H1 (cell line): ENCODE measurements at regions not wholly inside any gene's neighbourhood (a gene's known extent, or its start where the extent isn't known, plus 50 kb on each side); places are given as distances from the start of the nearest gene placed in this dataset.

Experiments used
- CTCF ChIA-PET: fragments of 300-600 bp; sonication (Branson Sonifier 250); formaldehyde crosslinking; loops from one replicate; lab custom pipeline; 2021; ENCODE audit not compliant: partially characterized antibody; lab: Charles Lee
- POLR2A ChIA-PET: fragments of 300-600 bp; sonication (Branson Sonifier 250); formaldehyde crosslinking; loops from one replicate; lab custom pipeline; 2021; ENCODE audit warnings: inconsistent platforms; ENCODE audit not compliant: partially characterized antibody; lab: Charles Lee
- DNase-seq, 2 experiments: peaks; one replicate each; pipeline versions ENCODE4 v3.0.0 to v3.0.0-alpha.2; 2010 to 2022; ENCODE audit warnings: low spot score in 2 of 2, low read depth in 1 of 2, mixed read lengths in 1 of 2
- FAIRE-seq: peaks from 2 replicates; lab custom pipeline; 2011; peaks lifted over from hg19 to GRCh38; lab: Jason Lieb, UNC
- H2AFZ ChIP-seq: 2 replicates; pipeline ENCODE4 v1.8.1; 2012; ENCODE audit warnings: low read length, inconsistent platforms
- H2AK5ac ChIP-seq: 2 replicates; pipeline ENCODE4 v1.6.1; 2013; ENCODE audit warnings: low read depth, low read length
- H2BK120ac ChIP-seq: replicated peaks from 2 replicates; pipeline ENCODE3; 2013; ENCODE audit warnings: low read depth, low read length, inconsistent platforms
- H2BK12ac ChIP-seq: 2 replicates; pipeline ENCODE4 v1.6.1; 2013; ENCODE audit warnings: low read depth, low read length
- H2BK15ac ChIP-seq: 2 replicates; pipeline ENCODE4 v1.6.1; 2013; ENCODE audit warnings: low read length
- H2BK20ac ChIP-seq: 2 replicates; pipeline ENCODE4 v1.6.1; 2013; ENCODE audit warnings: low read length
- H2BK5ac ChIP-seq: 2 replicates; pipeline ENCODE4 v1.6.1; 2013; ENCODE audit warnings: low read depth, low read length
- H3K14ac ChIP-seq: 2 replicates; pipeline ENCODE4 v1.6.1; 2013; ENCODE audit warnings: inconsistent platforms; ENCODE audit not compliant: insufficient read length
- H3K18ac ChIP-seq: 2 replicates; pipeline ENCODE4 v1.6.1; 2013; ENCODE audit warnings: low read length; ENCODE audit errors: extremely low read depth
- H3K23ac ChIP-seq: 2 replicates; pipeline ENCODE4 v1.6.1; 2013; ENCODE audit warnings: inconsistent platforms; ENCODE audit not compliant: insufficient read length
- H3K23me2 ChIP-seq: 2 replicates; pipeline ENCODE4 v1.6.1; 2013; ENCODE audit warnings: low read depth, low read length
- H3K27ac ChIP-seq: 2 replicates; pipeline ENCODE4 v1.6.1; 2011; ENCODE audit warnings: low read depth, low read length, inconsistent platforms
- H3K27me3 ChIP-seq, 4 experiments: replicated peaks in 1 of 4; 1 replicate in 1 of 4; 2 replicates in 3 of 4; pipeline versions ENCODE4 v1.6.1 to v1.8.1; 2011 to 2013; ENCODE audit warnings: low read length in 3 of 4, mild to moderate bottlenecking in 3 of 4, inconsistent platforms in 2 of 4, mixed read lengths in 2 of 4, moderate library complexity in 1 of 4; ENCODE audit not compliant: control insufficient read depth in 3 of 4, insufficient read depth in 3 of 4; ENCODE audit errors: extremely low read depth in 1 of 4
- H3K36me3 ChIP-seq, 4 experiments: 2 replicates each; pipeline versions ENCODE4 v1.6.1 to v1.8.1; 2011 to 2013; ENCODE audit warnings: mild to moderate bottlenecking in 4 of 4, low read length in 3 of 4, moderate library complexity in 2 of 4, control low read depth in 1 of 4, inconsistent platforms in 1 of 4; ENCODE audit not compliant: insufficient read depth in 4 of 4, control insufficient read depth in 2 of 4
- H3K4ac ChIP-seq: replicated peaks from 2 replicates; pipeline ENCODE3; 2013; ENCODE audit warnings: low read length, low read depth, mixed read lengths, inconsistent platforms; ENCODE audit not compliant: insufficient read length
- H3K4me1 ChIP-seq, 4 experiments: replicated peaks in 1 of 4; 1 replicate in 1 of 4; 2 replicates in 3 of 4; pipeline versions ENCODE4 v1.6.1 to v1.8.1; 2011 to 2013; ENCODE audit warnings: low read length in 3 of 4, inconsistent platforms in 2 of 4, mixed read lengths in 1 of 4; ENCODE audit not compliant: insufficient read depth in 4 of 4, control insufficient read depth in 3 of 4
- H3K4me2 ChIP-seq, 2 experiments: 2 replicates each; pipeline versions ENCODE4 v1.6.1 to v1.8.1; 2011 to 2013; ENCODE audit warnings: low read depth in 2 of 2, low read length in 2 of 2, control low read depth in 1 of 2, inconsistent platforms in 1 of 2, mild to moderate bottlenecking in 1 of 2; ENCODE audit not compliant: insufficient read depth in 1 of 2
- H3K4me3 ChIP-seq, 4 experiments: fragments of 200-600, 300-600 bp in 1 of 4; sonication (generic), shearing (Covaris generic), sonication (Bioruptor Twin) in 1 of 4; 2 replicates each; pipeline versions ENCODE4 v1.5.1 to v1.8.1; 2011 to 2016; ENCODE audit warnings: low read length in 4 of 4, low read depth in 3 of 4, control low read depth in 2 of 4, inconsistent platforms in 2 of 4, mild to moderate bottlenecking in 2 of 4, mixed read lengths in 1 of 4, moderate library complexity in 1 of 4; ENCODE audit not compliant: insufficient read depth in 2 of 4; ENCODE audit errors: extremely low read depth in 1 of 4
- H3K56ac ChIP-seq: replicated peaks from 2 replicates; pipeline ENCODE3; 2013; ENCODE audit warnings: low read depth, mild to moderate bottlenecking, mixed read lengths, low read length, inconsistent platforms; ENCODE audit not compliant: insufficient read length
- H3K79me1 ChIP-seq: 2 replicates; pipeline ENCODE4 v1.6.1; 2013; ENCODE audit warnings: low read depth, low read length, control low read depth
- H3K79me2 ChIP-seq, 2 experiments: 2 replicates each; pipeline versions ENCODE4 v1.6.1 to v1.8.1; 2012 to 2013; ENCODE audit warnings: low read length in 2 of 2, mild to moderate bottlenecking in 2 of 2, inconsistent platforms in 1 of 2; ENCODE audit not compliant: insufficient read depth in 2 of 2, control insufficient read depth in 1 of 2
- H3K9ac ChIP-seq, 4 experiments: replicated peaks in 1 of 4; 1 replicate in 1 of 4; 2 replicates in 3 of 4; pipeline versions ENCODE4 v1.6.1 to v1.8.1; 2011 to 2013; ENCODE audit warnings: low read depth in 3 of 4, low read length in 3 of 4, control low read depth in 2 of 4, mild to moderate bottlenecking in 2 of 4, moderate library complexity in 2 of 4, inconsistent platforms in 1 of 4; ENCODE audit errors: extremely low read depth in 1 of 4
- H3K9me3 ChIP-seq, 2 experiments: 2 replicates each; pipeline versions ENCODE4 v1.6.1 to v1.8.1; 2012 to 2013; ENCODE audit warnings: mild to moderate bottlenecking in 2 of 2, moderate library complexity in 2 of 2, control low read depth in 1 of 2, inconsistent platforms in 1 of 2, low read depth in 1 of 2, low read length in 1 of 2, mixed read lengths in 1 of 2; ENCODE audit not compliant: insufficient read depth in 2 of 2
- H4K20me1 ChIP-seq, 2 experiments: replicated peaks in 1 of 2; 2 replicates each; pipeline versions ENCODE3 to v1.8.1; 2011 to 2013; ENCODE audit warnings: inconsistent platforms in 2 of 2, low read length in 2 of 2, mild to moderate bottlenecking in 1 of 2; ENCODE audit not compliant: insufficient read depth in 2 of 2, control insufficient read depth in 1 of 2
- H4K5ac ChIP-seq: 2 replicates; pipeline ENCODE4 v1.6.1; 2013; ENCODE audit warnings: low read length, low read depth, mixed read lengths, inconsistent platforms; ENCODE audit not compliant: insufficient read length
- H4K8ac ChIP-seq: 2 replicates; pipeline ENCODE4 v1.8.0; 2013; ENCODE audit warnings: mild to moderate bottlenecking, moderate library complexity, low read length, inconsistent platforms; ENCODE audit not compliant: insufficient read depth; ENCODE audit errors: extremely low read depth
- H4K91ac ChIP-seq: replicated peaks from 2 replicates; pipeline ENCODE3; 2013; ENCODE audit warnings: low read length, mixed read lengths, inconsistent platforms; ENCODE audit not compliant: insufficient read length
- BCL11A ChIP-seq, 2 experiments: IDR thresholded peaks; one replicate each; pipeline ENCODE4 v1.6.1; 2011; ENCODE audit warnings: low read depth in 2 of 2, low read length in 2 of 2, mild to moderate bottlenecking in 2 of 2
- CHD1 ChIP-seq: IDR thresholded peaks from 2 replicates; pipeline ENCODE4 v1.6.1; 2012; ENCODE audit warnings: low read depth, low read length, improper control_type of control experiment
- CHD2 ChIP-seq: IDR thresholded peaks from 2 replicates; pipeline ENCODE4 v1.6.1; 2012; ENCODE audit warnings: low read length, improper control_type of control experiment
- EZH2 ChIP-seq: fragments of 200-600 bp; sonication (generic); IDR thresholded peaks from 2 replicates; pipeline ENCODE4 v1.7.1; 2012; ENCODE audit warnings: low read depth, mild to moderate bottlenecking, moderate library complexity, low read length, inconsistent platforms; ENCODE audit not compliant: severe bottlenecking
- KDM4A ChIP-seq: IDR thresholded peaks from one replicate; pipeline ENCODE4 v1.7.1; 2012; ENCODE audit warnings: low read depth, mild to moderate bottlenecking, moderate library complexity, low read length, inconsistent platforms; ENCODE audit not compliant: severe bottlenecking
- POLR2A ChIP-seq, 2 experiments: IDR thresholded peaks; 1 replicate in 1 of 2; 2 replicates in 1 of 2; pipeline ENCODE4 v1.6.1; 2011; ENCODE audit warnings: low read depth in 2 of 2, low read length in 2 of 2, mild to moderate bottlenecking in 2 of 2; ENCODE audit errors: control extremely low read depth in 1 of 2
- RFX5 ChIP-seq: IDR thresholded peaks from 2 replicates; pipeline ENCODE4 v1.6.1; 2011; ENCODE audit warnings: low read depth, low read length, improper control_type of control experiment, borderline replicate concordance
- RNF2 ChIP-seq: fragments of 200-900, 300-1000 bp; sonication (generic); IDR thresholded peaks from 2 replicates; pipeline ENCODE4 v1.7.1; 2016; ENCODE audit warnings: borderline replicate concordance, low read depth, mild to moderate bottlenecking, antibody characterized with exemption, low read length; ENCODE audit not compliant: poor library complexity, severe bottlenecking; ENCODE audit errors: missing control alignments
- WGBS, 2 experiments: shearing (Covaris generic) in 1 of 2; methylation state at CpG; one replicate each; pipeline versions ENCODE4 v1.1.6 to v1.1.7; 2013 to 2015; ENCODE audit warnings: low lambda C conversion rate in 2 of 2, mixed read lengths in 2 of 2, inconsistent platforms in 1 of 2, low coverage in 1 of 2, missing lambda C conversion rate in 1 of 2; ENCODE audit not compliant: insufficient replicate concordance in 2 of 2, insufficient coverage in 1 of 2, insufficient read length in 1 of 2; ENCODE audit errors: extremely low coverage in 1 of 2, missing lambda C conversion rate in 1 of 2; 5-methylcytosine and 5-hydroxymethylcytosine counted together

- CTCF ChIA-PET, result no interaction called here
These were observed 74.5 kb downstream of the NPTX2 start for GRCh38 chr7:98691619-98692018.

More at GRCh38 chr7:98691619-98692018, 74.5 kb downstream of the NPTX2 start:
- no peaks in the 10 kb centered on the region for H4K20me1 ChIP-seq
- H4K91ac ChIP-seq, result no peak overlapping the region
- TF ChIP-seq BCL11A (IDR thresholded peaks at IDR 0.05; ENCODE audit: low read depth in 2 of 2, low read length in 2 of 2) (no peak), POLR2A (IDR thresholded peaks at IDR 0.05; ENCODE audit: control extremely low read depth in 1 of 2, low read depth in 2 of 2, low read length in 2 of 2) (no peak), KDM4A (no peak), CHD2 (no peak), RFX5 (no peak), RNF2 (no peak), CHD1 (no peak), EZH2 (no peak)
- H3K4me3 ChIP-seq, result no peak overlapping the region
- no peak overlapping the region for H3K56ac ChIP-seq
- no peak overlapping the region for H3K14ac ChIP-seq
- no peaks in the 10 kb centered on the region for H3K79me2 ChIP-seq
- H4K8ac ChIP-seq, result no peak overlapping the region
- no peak overlapping the region for H3K9ac ChIP-seq
- H3K23me2 ChIP-seq, result no peaks in the 10 kb centered on the region
- POLR2A ChIA-PET, result no interaction called here
- H3K4ac ChIP-seq, result no peak overlapping the region
- no peaks in the 10 kb centered on the region for H3K27me3 ChIP-seq
- no peak overlapping the region for H2BK120ac ChIP-seq
- no peak overlapping the region for H3K4me2 ChIP-seq
- no peak overlapping the region for H2BK20ac ChIP-seq
- no peak for DNase-seq
- no peaks in the 10 kb centered on the region for H3K4me1 ChIP-seq
- no peak overlapping the region for H2BK12ac ChIP-seq
- FAIRE-seq, result no peak
- H3K36me3 ChIP-seq, result no peaks in the 10 kb centered on the region
- H2BK15ac ChIP-seq, result no peak overlapping the region
- H3K27ac ChIP-seq, result no peak overlapping the region
- no peak overlapping the region for H2BK5ac ChIP-seq
- no peaks in the 10 kb centered on the region for H3K79me1 ChIP-seq
- peaks cover 17 to 20% of the 10 kb centered on the region in 2 experiments for H3K9me3 ChIP-seq
- no peak overlapping the region for H3K18ac ChIP-seq
- H2AFZ ChIP-seq, result no peak overlapping the region
- no peak overlapping the region for H3K23ac ChIP-seq
- no peak overlapping the region for H4K5ac ChIP-seq
- 80% methylated on average over 4 of the region's 4 CpGs; no CpG with 5 or more reads in 1 of the 2 experiments for WGBS, 2 experiments
- no peak overlapping the region for H2AK5ac ChIP-seq
